ENCODE measurements at regions not wholly inside any gene's neighbourhood (a gene's known extent, or its start where the extent isn't known, plus 50 kb on each side); places are given as distances from the start of the nearest gene placed in this dataset.
"Not testable (repeated sequence)": the region's sequence is repeated elsewhere in the genome, so short reads cannot be mapped to it uniquely, and the experiment has no call there.

- Histone ChIP-seq H3K36me3 (ENCODE audit: control insufficient read depth in 5 of 5, insufficient read depth in 5 of 5, low read length in 5 of 5) (no peaks in the 10 kb centered on the region), H3K27me3 (ENCODE audit: control insufficient read depth in 5 of 5, insufficient read depth in 4 of 5, low read length in 5 of 5) (no peaks in the 10 kb centered on the region), H3K4me3 (ENCODE audit: low read depth in 1 of 5, low read length in 5 of 5) (no peak overlapping the region), H3K27ac (ENCODE audit: low read depth, low read length) (no peak overlapping the region), H3K9ac (ENCODE audit: low read length in 5 of 5) (no peak overlapping the region), H3K9me3 (ENCODE audit: control insufficient read depth in 5 of 5, low read length in 5 of 5) (peaks cover 0 to 3% (median 0%) of the 10 kb centered on the region in 5 donors), H3K4me1 (ENCODE audit: control insufficient read depth in 5 of 5, insufficient read depth in 5 of 5, low read length in 5 of 5) (no peaks in the 10 kb centered on the region)
Measured at GRCh38 chr18:65671621-65672415, 79.0 kb upstream of the CDH7 start.

- not testable (repeated sequence) for H3K9me3 ChIP-seq (ENCODE audit: control insufficient read depth in 5 of 5, low read length in 5 of 5); H3K9ac ChIP-seq (ENCODE audit: low read length in 5 of 5); H3K27me3 ChIP-seq (ENCODE audit: control insufficient read depth in 5 of 5, insufficient read depth in 4 of 5, low read length in 5 of 5); H3K36me3 ChIP-seq (ENCODE audit: control insufficient read depth in 5 of 5, insufficient read depth in 5 of 5, low read length in 5 of 5); H3K27ac ChIP-seq (ENCODE audit: low read depth, low read length); H3K4me1 ChIP-seq (ENCODE audit: control insufficient read depth in 5 of 5, insufficient read depth in 5 of 5, low read length in 5 of 5); H3K4me3 ChIP-seq (ENCODE audit: low read depth in 1 of 5, low read length in 5 of 5)
Measured at GRCh38 chr18:65670145-65670544, 80.7 kb upstream of the CDH7 start.

- Histone ChIP-seq H3K36me3 (ENCODE audit: control insufficient read depth in 5 of 5, insufficient read depth in 5 of 5, low read length in 5 of 5) (no peaks in the 10 kb centered on the region), H3K9ac (ENCODE audit: low read length in 5 of 5) (no peak overlapping the region), H3K4me1 (ENCODE audit: control insufficient read depth in 5 of 5, insufficient read depth in 5 of 5, low read length in 5 of 5) (no peaks in the 10 kb centered on the region), H3K4me3 (ENCODE audit: low read depth in 1 of 5, low read length in 5 of 5) (no peak overlapping the region), H3K9me3 (ENCODE audit: control insufficient read depth in 5 of 5, low read length in 5 of 5) (peaks cover 0 to 6% (median 0%) of the 10 kb centered on the region in 5 donors), H3K27ac (ENCODE audit: low read depth, low read length) (no peak overlapping the region), H3K27me3 (ENCODE audit: control insufficient read depth in 5 of 5, insufficient read depth in 4 of 5, low read length in 5 of 5) (no peaks in the 10 kb centered on the region)
Measured at GRCh38 chr18:65661391-65661790, 89.4 kb upstream of the CDH7 start.

- H3K36me3 ChIP-seq (ENCODE audit: control insufficient read depth in 5 of 5, insufficient read depth in 5 of 5, low read length in 5 of 5): no peaks in the 10 kb centered on the region
- H3K27me3 ChIP-seq (ENCODE audit: control insufficient read depth in 5 of 5, insufficient read depth in 4 of 5, low read length in 5 of 5): no peaks in the 10 kb centered on the region
- H3K4me3 ChIP-seq (ENCODE audit: low read depth in 1 of 5, low read length in 5 of 5): no peak overlapping the region
- peaks cover 0 to 6% (median 0%) of the 10 kb centered on the region in 5 donors for H3K9me3 ChIP-seq (ENCODE audit: control insufficient read depth in 5 of 5, low read length in 5 of 5)
- no peak overlapping the region for H3K9ac ChIP-seq (ENCODE audit: low read length in 5 of 5)
- no peak overlapping the region for H3K27ac ChIP-seq (ENCODE audit: low read depth, low read length)
- no peaks in the 10 kb centered on the region for H3K4me1 ChIP-seq (ENCODE audit: control insufficient read depth in 5 of 5, insufficient read depth in 5 of 5, low read length in 5 of 5)
Measured at GRCh38 chr18:65659912-65660311, 90.9 kb upstream of the CDH7 start.

- H3K36me3 ChIP-seq (ENCODE audit: control insufficient read depth in 5 of 5, insufficient read depth in 5 of 5, low read length in 5 of 5): no peaks in the 10 kb centered on the region
Measured at GRCh38 chr18:65659312-65659711, 91.5 kb upstream of the CDH7 start.

GRCh38 chr18:65651192-65651591, 99.6 kb upstream of the CDH7 start:
- H3K4me3 ChIP-seq (ENCODE audit: low read depth in 1 of 5, low read length in 5 of 5): no peak overlapping the region
- H3K4me1 ChIP-seq (ENCODE audit: control insufficient read depth in 5 of 5, insufficient read depth in 5 of 5, low read length in 5 of 5): no peaks in the 10 kb centered on the region
- no peak overlapping the region for H3K9ac ChIP-seq (ENCODE audit: low read length in 5 of 5)
- H3K27me3 ChIP-seq (ENCODE audit: control insufficient read depth in 5 of 5, insufficient read depth in 4 of 5, low read length in 5 of 5): no peaks in the 10 kb centered on the region
- H3K9me3 ChIP-seq (ENCODE audit: control insufficient read depth in 5 of 5, low read length in 5 of 5): peaks cover 0 to 24% (median 13%) of the 10 kb centered on the region in 5 donors
- no peaks in the 10 kb centered on the region for H3K36me3 ChIP-seq (ENCODE audit: control insufficient read depth in 5 of 5, insufficient read depth in 5 of 5, low read length in 5 of 5)
- no peak overlapping the region for H3K27ac ChIP-seq (ENCODE audit: low read depth, low read length)

More at GRCh38 chr18:65659312-65659711, 91.5 kb upstream of the CDH7 start:
- no peak overlapping the region for H3K9ac ChIP-seq (ENCODE audit: low read length in 5 of 5)
- no peak overlapping the region for H3K27ac ChIP-seq (ENCODE audit: low read depth, low read length)
- no peaks in the 10 kb centered on the region for H3K4me1 ChIP-seq (ENCODE audit: control insufficient read depth in 5 of 5, insufficient read depth in 5 of 5, low read length in 5 of 5)
- H3K27me3 ChIP-seq (ENCODE audit: control insufficient read depth in 5 of 5, insufficient read depth in 4 of 5, low read length in 5 of 5): no peaks in the 10 kb centered on the region
- peaks cover 0 to 6% (median 0%) of the 10 kb centered on the region in 5 donors for H3K9me3 ChIP-seq (ENCODE audit: control insufficient read depth in 5 of 5, low read length in 5 of 5)
- H3K4me3 ChIP-seq (ENCODE audit: low read depth in 1 of 5, low read length in 5 of 5): no peak overlapping the region

GRCh38 chr18:65632236-65632635, 118.6 kb upstream of the CDH7 start:
- no peak overlapping the region for H3K4me3 ChIP-seq (ENCODE audit: low read depth in 1 of 5, low read length in 5 of 5)

GRCh38 chr18:65631766-65632165, 119.0 kb upstream of the CDH7 start:
- no peak overlapping the region for H3K4me3 ChIP-seq (ENCODE audit: low read depth in 1 of 5, low read length in 5 of 5)
- no peaks in the 10 kb centered on the region for H3K27me3 ChIP-seq (ENCODE audit: control insufficient read depth in 5 of 5, insufficient read depth in 4 of 5, low read length in 5 of 5)
- H3K9me3 ChIP-seq (ENCODE audit: control insufficient read depth in 5 of 5, low read length in 5 of 5): no peaks in the 10 kb centered on the region
- H3K9ac ChIP-seq (ENCODE audit: low read length in 5 of 5): no peak overlapping the region
- H3K36me3 ChIP-seq (ENCODE audit: control insufficient read depth in 5 of 5, insufficient read depth in 5 of 5, low read length in 5 of 5): no peaks in the 10 kb centered on the region
- no peaks in the 10 kb centered on the region for H3K4me1 ChIP-seq (ENCODE audit: control insufficient read depth in 5 of 5, insufficient read depth in 5 of 5, low read length in 5 of 5)
- no peak overlapping the region for H3K27ac ChIP-seq (ENCODE audit: low read depth, low read length)

More at GRCh38 chr18:65632236-65632635, 118.6 kb upstream of the CDH7 start:
- Histone ChIP-seq H3K9ac (ENCODE audit: low read length in 5 of 5) (no peak overlapping the region), H3K36me3 (ENCODE audit: control insufficient read depth in 5 of 5, insufficient read depth in 5 of 5, low read length in 5 of 5) (no peaks in the 10 kb centered on the region), H3K27ac (ENCODE audit: low read depth, low read length) (no peak overlapping the region), H3K27me3 (ENCODE audit: control insufficient read depth in 5 of 5, insufficient read depth in 4 of 5, low read length in 5 of 5) (no peaks in the 10 kb centered on the region), H3K4me1 (ENCODE audit: control insufficient read depth in 5 of 5, insufficient read depth in 5 of 5, low read length in 5 of 5) (no peaks in the 10 kb centered on the region), H3K9me3 (ENCODE audit: control insufficient read depth in 5 of 5, low read length in 5 of 5) (no peaks in the 10 kb centered on the region)

- no peak overlapping the region for H3K4me3 ChIP-seq (ENCODE audit: low read depth in 1 of 5, low read length in 5 of 5)
- no peak overlapping the region for H3K9ac ChIP-seq (ENCODE audit: low read length in 5 of 5)
- no peak overlapping the region for H3K27ac ChIP-seq (ENCODE audit: low read depth, low read length)
- no peaks in the 10 kb centered on the region for H3K9me3 ChIP-seq (ENCODE audit: control insufficient read depth in 5 of 5, low read length in 5 of 5)
- H3K4me1 ChIP-seq (ENCODE audit: control insufficient read depth in 5 of 5, insufficient read depth in 5 of 5, low read length in 5 of 5): no peaks in the 10 kb centered on the region
- no peaks in the 10 kb centered on the region for H3K27me3 ChIP-seq (ENCODE audit: control insufficient read depth in 5 of 5, insufficient read depth in 4 of 5, low read length in 5 of 5)
- no peaks in the 10 kb centered on the region for H3K36me3 ChIP-seq (ENCODE audit: control insufficient read depth in 5 of 5, insufficient read depth in 5 of 5, low read length in 5 of 5)
Measured at GRCh38 chr18:65628390-65628789, 122.4 kb upstream of the CDH7 start.

GRCh38 chr18:65623676-65624075, 127.1 kb upstream of the CDH7 start:
- no peaks in the 10 kb centered on the region for H3K27me3 ChIP-seq (ENCODE audit: control insufficient read depth in 5 of 5, insufficient read depth in 4 of 5, low read length in 5 of 5)
- H3K4me1 ChIP-seq (ENCODE audit: control insufficient read depth in 5 of 5, insufficient read depth in 5 of 5, low read length in 5 of 5): no peaks in the 10 kb centered on the region
- no peaks in the 10 kb centered on the region for H3K36me3 ChIP-seq (ENCODE audit: control insufficient read depth in 5 of 5, insufficient read depth in 5 of 5, low read length in 5 of 5)
- H3K9me3 ChIP-seq (ENCODE audit: control insufficient read depth in 5 of 5, low read length in 5 of 5): peaks cover 0 to 4% (median 0%) of the 10 kb centered on the region in 5 donors
- H3K27ac ChIP-seq (ENCODE audit: low read depth, low read length): no peak overlapping the region
- H3K4me3 ChIP-seq (ENCODE audit: low read depth in 1 of 5, low read length in 5 of 5): no peak overlapping the region
- no peak overlapping the region for H3K9ac ChIP-seq (ENCODE audit: low read length in 5 of 5)
